ENCODE measurements at regions not wholly inside any gene's neighbourhood (a gene's known extent, or its start where the extent isn't known, plus 50 kb on each side); places are given as distances from the start of the nearest gene placed in this dataset.
"Not testable (repeated sequence)": the region's sequence is repeated elsewhere in the genome, so short reads cannot be mapped to it uniquely, and the experiment has no call there.

- Mint-ChIP-seq H3K36me3 (ENCODE audit: low read depth) (peaks cover 4% of the 10 kb centered on the region), H3K4me1 (no peaks in the 10 kb centered on the region), H3K4me3 (no peak overlapping the region), H3K9me3 (peaks cover 50% of the 10 kb centered on the region), H3K27me3 (ENCODE audit: low read depth, poor library complexity) (no peaks in the 10 kb centered on the region), H3K27ac (no peak overlapping the region)
- no peak for TF ChIP-seq CTCF (IDR thresholded peaks at IDR 0.05)
- no peak for DNase-seq
These were observed 57.2 kb upstream of the RHOJ start for GRCh38 chr14:63147018-63147417.

GRCh38 chr14:63134801-63135200, 69.4 kb upstream of the RHOJ start:
- H3K36me3 Mint-ChIP-seq (ENCODE audit: low read depth): no peaks in the 10 kb centered on the region
- no peaks in the 10 kb centered on the region for H3K27me3 Mint-ChIP-seq (ENCODE audit: low read depth, poor library complexity)
- peaks cover 6% of the 10 kb centered on the region for H3K9me3 Mint-ChIP-seq
- no peaks in the 10 kb centered on the region for H3K4me1 Mint-ChIP-seq
- H3K27ac Mint-ChIP-seq: no peak overlapping the region
- DNase-seq: no peak
- no peak overlapping the region for H3K4me3 Mint-ChIP-seq
- TF ChIP-seq CTCF (IDR thresholded peaks at IDR 0.05): peak; percentile 60

DNA sequence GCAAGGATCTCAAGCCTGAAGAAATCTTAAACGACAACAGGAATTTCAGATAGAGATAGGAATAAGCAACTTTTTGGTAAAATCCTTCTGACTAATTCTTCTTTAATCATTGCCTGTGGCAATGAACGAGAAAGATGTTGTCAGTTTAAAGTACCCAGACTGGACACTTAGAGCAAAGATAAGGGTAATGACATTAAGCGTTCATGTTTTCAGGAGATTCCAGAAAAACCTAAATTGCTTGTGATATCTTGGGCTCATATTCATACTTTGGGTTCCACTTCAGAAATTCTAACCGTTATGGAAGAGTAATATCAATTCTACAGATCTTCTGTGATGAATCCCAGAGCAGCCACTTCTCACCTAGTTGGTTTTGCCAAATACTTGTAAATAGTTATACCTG, 73.7 kb upstream of the RHOJ start:
- H3K4me1 Mint-ChIP-seq: no peaks in the 10 kb centered on the region
- TF ChIP-seq CTCF (IDR thresholded peaks at IDR 0.05): no peak
- DNase-seq: no peak
- no peak overlapping the region for H3K27ac Mint-ChIP-seq
- peaks cover 3% of the 10 kb centered on the region for H3K9me3 Mint-ChIP-seq
- no peaks in the 10 kb centered on the region for H3K36me3 Mint-ChIP-seq (ENCODE audit: low read depth)
- no peak overlapping the region for H3K4me3 Mint-ChIP-seq
- no peaks in the 10 kb centered on the region for H3K27me3 Mint-ChIP-seq (ENCODE audit: low read depth, poor library complexity)

DNA sequence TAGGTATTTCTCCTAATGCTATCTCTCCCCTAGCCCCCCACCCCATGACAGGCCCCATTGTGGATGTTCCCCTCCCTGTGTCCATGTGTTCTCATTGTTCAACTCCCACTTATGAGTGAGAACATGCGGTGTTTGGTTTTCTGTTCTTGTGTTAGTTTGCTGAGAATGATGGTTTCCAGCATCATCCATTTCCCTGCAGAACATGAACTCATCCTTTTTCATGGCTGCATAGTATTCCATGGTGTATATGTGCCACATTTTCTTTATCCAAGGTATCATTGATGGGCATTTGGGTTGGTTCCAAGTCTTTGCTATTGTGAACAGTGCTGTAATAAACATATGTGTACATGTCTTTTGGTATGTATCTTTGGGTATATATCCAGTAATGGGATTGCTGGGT, 61.2 kb upstream of the KCNH5 start:
- H3K27ac Mint-ChIP-seq; H3K4me1 Mint-ChIP-seq; DNase-seq; H3K4me3 Mint-ChIP-seq; H3K27me3 Mint-ChIP-seq (ENCODE audit: low read depth, poor library complexity); H3K36me3 Mint-ChIP-seq (ENCODE audit: low read depth); H3K9me3 Mint-ChIP-seq: not testable (repeated sequence)

- no peak overlapping the region for H3K27ac Mint-ChIP-seq
- DNase-seq: no peak
- H3K36me3 Mint-ChIP-seq (ENCODE audit: low read depth): no peaks in the 10 kb centered on the region
- TF ChIP-seq CTCF (IDR thresholded peaks at IDR 0.05): no peak
- peaks cover 13% of the 10 kb centered on the region for H3K4me1 Mint-ChIP-seq
- H3K9me3 Mint-ChIP-seq: no peaks in the 10 kb centered on the region
- no peak overlapping the region for H3K4me3 Mint-ChIP-seq
- H3K27me3 Mint-ChIP-seq (ENCODE audit: low read depth, poor library complexity): no peaks in the 10 kb centered on the region
These were observed 55.3 kb upstream of the KCNH5 start for GRCh38 chr14:63100552-63100951.

DNA sequence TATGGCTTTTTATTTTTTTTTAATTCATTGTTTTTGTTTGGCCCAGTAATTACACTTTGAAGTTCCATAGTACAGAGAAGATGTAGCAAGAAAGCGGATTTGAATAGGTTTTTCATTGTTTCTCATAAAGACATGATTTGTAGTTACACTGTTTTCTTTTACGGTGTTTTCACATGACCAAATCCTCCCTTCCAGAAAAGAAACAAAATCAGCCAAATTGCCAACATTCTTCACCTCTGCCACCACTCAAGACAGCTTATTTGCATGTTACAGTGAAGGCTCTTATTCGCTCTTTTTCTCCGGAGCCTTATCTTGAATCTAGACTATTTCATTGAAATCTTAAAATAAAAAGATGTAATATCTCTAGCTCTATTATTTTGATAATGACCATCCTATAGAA, 50.9 kb upstream of the KCNH5 start:
- Mint-ChIP-seq H3K36me3 (ENCODE audit: low read depth) (no peaks in the 10 kb centered on the region), H3K4me1 (peaks cover 13% of the 10 kb centered on the region), H3K4me3 (no peak overlapping the region), H3K27ac (no peak overlapping the region), H3K27me3 (ENCODE audit: low read depth, poor library complexity) (peaks cover 5% of the 10 kb centered on the region), H3K9me3 (no peaks in the 10 kb centered on the region)
- DNase-seq: no peak
- TF ChIP-seq CTCF (IDR thresholded peaks at IDR 0.05): no peak
